ENCODE measurements at regions not wholly inside any gene's neighbourhood (a gene's known extent, or its start where the extent isn't known, plus 50 kb on each side); places are given as distances from the start of the nearest gene placed in this dataset.
A peak's percentile ranks its signal among the peaks of the same experiment; 100 is the strongest.

- no peaks in the 10 kb centered on the region for H3K27me3 ChIP-seq
Measured at GRCh38 chr4:182137343-182137742, 105.9 kb upstream of the TENM3 start.

GRCh38 chr4:182139491-182139890 lies 103.7 kb upstream of the TENM3 start:
- Histone ChIP-seq H3K27me3 (peaks cover 3% of the 10 kb centered on the region), H3K27ac (no peak overlapping the region), H3K9me3 (no peaks in the 10 kb centered on the region), H3K4me3 (no peak overlapping the region), H3K36me3 (no peaks in the 10 kb centered on the region), H3K4me1 (peaks cover 23% of the 10 kb centered on the region)
- no peak for DNase-seq (ENCODE audit: extremely low spot score in 2 of 2)
- no peak for TF ChIP-seq POLR2A (IDR thresholded peaks at IDR 0.05)
- intact Hi-C loops (cut with DNase I), result no loop called here

More at GRCh38 chr4:182137343-182137742, 105.9 kb upstream of the TENM3 start:
- intact Hi-C loops (cut with DNase I), result no loop called here
- Histone ChIP-seq H3K27ac (no peak overlapping the region), H3K36me3 (no peaks in the 10 kb centered on the region), H3K4me3 (no peak overlapping the region), H3K4me1 (peaks cover 2% of the 10 kb centered on the region), H3K9me3 (no peaks in the 10 kb centered on the region)
- DNase-seq (ENCODE audit: extremely low spot score in 2 of 2), result no peak
- TF ChIP-seq POLR2A (IDR thresholded peaks at IDR 0.05), result no peak
- TF ChIP-seq POLR2AphosphoS5 (IDR thresholded peaks at IDR 0.05; ENCODE audit: insufficient read depth in 1 of 2, low read depth in 1 of 2), result no peak
- TF ChIP-seq CTCF (IDR thresholded peaks at IDR 0.05), result no peak

- no peak overlapping the region for H3K4me3 ChIP-seq
- peaks cover 23% of the 10 kb centered on the region for H3K4me1 ChIP-seq
- intact Hi-C loops (cut with DNase I), result no loop called here
- no peaks in the 10 kb centered on the region for H3K36me3 ChIP-seq
- no peak overlapping the region for H3K27ac ChIP-seq
- H3K9me3 ChIP-seq, result no peaks in the 10 kb centered on the region
- DNase-seq (ENCODE audit: extremely low spot score in 2 of 2), result no peak
- peaks cover 3% of the 10 kb centered on the region for H3K27me3 ChIP-seq
- TF ChIP-seq POLR2AphosphoS5 (IDR thresholded peaks at IDR 0.05; ENCODE audit: insufficient read depth in 1 of 2, low read depth in 1 of 2), result no peak
- no peak for TF ChIP-seq CTCF (IDR thresholded peaks at IDR 0.05)
- no peak for TF ChIP-seq POLR2A (IDR thresholded peaks at IDR 0.05)
Measured at GRCh38 chr4:182140547-182140946, 102.7 kb upstream of the TENM3 start.

- TF ChIP-seq POLR2AphosphoS5 (IDR thresholded peaks at IDR 0.05; ENCODE audit: insufficient read depth in 1 of 2, low read depth in 1 of 2) (no peak), CTCF (IDR thresholded peaks at IDR 0.05) (no peak), POLR2A (IDR thresholded peaks at IDR 0.05) (no peak)
- H3K36me3 ChIP-seq, result no peaks in the 10 kb centered on the region
- DNase-seq (ENCODE audit: extremely low spot score in 2 of 2), result no peak
- H3K9me3 ChIP-seq, result no peaks in the 10 kb centered on the region
- H3K4me1 ChIP-seq, result peaks cover 23% of the 10 kb centered on the region
- intact Hi-C loops (cut with DNase I), result no loop called here
- no peak overlapping the region for H3K4me3 ChIP-seq
- peaks cover 3% of the 10 kb centered on the region for H3K27me3 ChIP-seq
- no peak overlapping the region for H3K27ac ChIP-seq
Measured at GRCh38 chr4:182141061-182141460, 102.1 kb upstream of the TENM3 start.

- Histone ChIP-seq H3K9me3 (no peaks in the 10 kb centered on the region), H3K27ac (no peak overlapping the region), H3K4me1 (peaks cover 23% of the 10 kb centered on the region), H3K36me3 (no peaks in the 10 kb centered on the region), H3K4me3 (peak overlapping the region; percentile 47 to 58), H3K27me3 (peaks cover 3% of the 10 kb centered on the region)
- no peak for DNase-seq (ENCODE audit: extremely low spot score in 2 of 2)
- intact Hi-C loops (cut with DNase I), result no loop called here
- TF ChIP-seq CTCF (IDR thresholded peaks at IDR 0.05) (no peak), POLR2A (IDR thresholded peaks at IDR 0.05) (no peak), POLR2AphosphoS5 (IDR thresholded peaks at IDR 0.05; ENCODE audit: insufficient read depth in 1 of 2, low read depth in 1 of 2) (no peak)
Measured at GRCh38 chr4:182142176-182143085, 100.8 kb upstream of the TENM3 start.

Data from vagina (tissue), 2 donors.